ENCODE measurements at regions not wholly inside any gene's neighbourhood (a gene's known extent, or its start where the extent isn't known, plus 50 kb on each side); places are given as distances from the start of the nearest gene placed in this dataset.

GRCh38 chr4:156137679-156138473, 184.2 kb upstream of the CTSO start:
- Histone ChIP-seq H3K27ac (no peak overlapping the region), H2AFZ (no peak overlapping the region), H3K9me2 (ENCODE audit: insufficient read depth) (no peaks in the 10 kb centered on the region), H3K4me3 (no peak overlapping the region), H3K79me2 (ENCODE audit: low read depth) (no peaks in the 10 kb centered on the region), H3K36me3 (ENCODE audit: low read depth) (no peaks in the 10 kb centered on the region), H3K4me2 (no peak overlapping the region), H3F3A (ENCODE audit: insufficient read depth, low read depth) (no peaks in the 10 kb centered on the region), H3K4me1 (replicated peaks; ENCODE audit: insufficient read depth) (no peaks in the 10 kb centered on the region), H3K9me3 (ENCODE audit: insufficient read depth, low read depth) (no peaks in the 10 kb centered on the region), H3K27me3 (ENCODE audit: insufficient read depth, low read depth) (no peaks in the 10 kb centered on the region), H4K20me1 (ENCODE audit: insufficient read depth) (no peaks in the 10 kb centered on the region)
- no TSS peak for BruUV-seq (replicated peaks)
- intact Hi-C loops (cut with micrococcal nuclease; ENCODE audit: unreplicated experiment): no loop called here
- ChIA-PET CTCF (no interaction called here), POLR2A (ENCODE audit: unreplicated experiment) (no interaction called here)
- no peak for TF ChIP-seq EZH2 (IDR thresholded peaks at IDR 0.05; ENCODE audit: low read depth)
- TF ChIP-seq, protein P1, sequence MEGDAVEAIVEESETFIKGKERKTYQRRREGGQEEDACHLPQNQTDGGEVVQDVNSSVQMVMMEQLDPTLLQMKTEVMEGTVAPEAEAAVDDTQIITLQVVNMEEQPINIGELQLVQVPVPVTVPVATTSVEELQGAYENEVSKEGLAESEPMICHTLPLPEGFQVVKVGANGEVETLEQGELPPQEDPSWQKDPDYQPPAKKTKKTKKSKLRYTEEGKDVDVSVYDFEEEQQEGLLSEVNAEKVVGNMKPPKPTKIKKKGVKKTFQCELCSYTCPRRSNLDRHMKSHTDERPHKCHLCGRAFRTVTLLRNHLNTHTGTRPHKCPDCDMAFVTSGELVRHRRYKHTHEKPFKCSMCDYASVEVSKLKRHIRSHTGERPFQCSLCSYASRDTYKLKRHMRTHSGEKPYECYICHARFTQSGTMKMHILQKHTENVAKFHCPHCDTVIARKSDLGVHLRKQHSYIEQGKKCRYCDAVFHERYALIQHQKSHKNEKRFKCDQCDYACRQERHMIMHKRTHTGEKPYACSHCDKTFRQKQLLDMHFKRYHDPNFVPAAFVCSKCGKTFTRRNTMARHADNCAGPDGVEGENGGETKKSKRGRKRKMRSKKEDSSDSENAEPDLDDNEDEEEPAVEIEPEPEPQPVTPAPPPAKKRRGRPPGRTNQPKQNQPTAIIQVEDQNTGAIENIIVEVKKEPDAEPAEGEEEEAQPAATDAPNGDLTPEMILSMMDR (conservative IDR thresholded peaks at IDR 0.05): no peak
- DNase-seq: no peak

DNA sequence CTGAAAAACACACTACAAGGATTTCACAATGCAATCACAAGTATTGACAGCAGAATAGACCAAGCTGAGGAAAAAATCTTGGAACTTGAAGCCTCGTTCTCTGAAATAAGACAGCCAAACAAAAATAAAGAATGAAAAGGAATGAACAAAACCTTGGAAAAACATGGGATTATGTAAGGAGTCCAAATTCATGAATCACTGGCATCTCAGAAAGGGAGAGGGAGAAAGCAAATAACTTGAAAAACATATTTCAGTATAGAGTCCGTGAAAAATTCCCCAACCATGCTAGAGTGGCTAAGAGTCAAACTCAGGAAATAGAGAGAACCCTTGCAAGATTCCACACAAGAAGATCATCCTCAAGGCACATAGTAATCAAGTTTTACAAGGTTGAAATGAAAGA, 178.5 kb upstream of the CTSO start:
- no peaks in the 10 kb centered on the region for H3K79me2 ChIP-seq (ENCODE audit: low read depth)
- no peak for DNase-seq
- TF ChIP-seq, protein P1 (conservative IDR thresholded peaks at IDR 0.05): no peak
- TF ChIP-seq EZH2 (IDR thresholded peaks at IDR 0.05; ENCODE audit: low read depth): no peak
- H3K4me2 ChIP-seq: no peak overlapping the region
- ChIA-PET CTCF (no interaction called here), POLR2A (ENCODE audit: unreplicated experiment) (no interaction called here)
- no TSS peak for BruUV-seq (replicated peaks)
- no peaks in the 10 kb centered on the region for H3K36me3 ChIP-seq (ENCODE audit: low read depth)
- H3K4me1 ChIP-seq (replicated peaks; ENCODE audit: insufficient read depth): no peaks in the 10 kb centered on the region
- H4K20me1 ChIP-seq (ENCODE audit: insufficient read depth): no peaks in the 10 kb centered on the region
- H3K4me3 ChIP-seq: no peak overlapping the region
- intact Hi-C loops (cut with micrococcal nuclease; ENCODE audit: unreplicated experiment): no loop called here
- H2AFZ ChIP-seq: no peak overlapping the region
- no peak overlapping the region for H3K27ac ChIP-seq
- no peaks in the 10 kb centered on the region for H3K9me3 ChIP-seq (ENCODE audit: insufficient read depth, low read depth)
- no peaks in the 10 kb centered on the region for H3K27me3 ChIP-seq (ENCODE audit: insufficient read depth, low read depth)
- H3F3A ChIP-seq (ENCODE audit: insufficient read depth, low read depth): no peaks in the 10 kb centered on the region
- no peaks in the 10 kb centered on the region for H3K9me2 ChIP-seq (ENCODE audit: insufficient read depth)

GRCh38 chr4:156128616-156129015, 174.9 kb upstream of the CTSO start:
- Histone ChIP-seq H3K9me2 (ENCODE audit: insufficient read depth) (no peaks in the 10 kb centered on the region), H4K20me1 (ENCODE audit: insufficient read depth) (no peaks in the 10 kb centered on the region), H3K9me3 (ENCODE audit: insufficient read depth, low read depth) (no peaks in the 10 kb centered on the region), H3K4me2 (no peak overlapping the region), H3K27ac (no peak overlapping the region), H3K4me1 (replicated peaks; ENCODE audit: insufficient read depth) (no peaks in the 10 kb centered on the region), H3K79me2 (ENCODE audit: low read depth) (no peaks in the 10 kb centered on the region), H3K27me3 (ENCODE audit: insufficient read depth, low read depth) (no peaks in the 10 kb centered on the region), H3F3A (ENCODE audit: insufficient read depth, low read depth) (no peaks in the 10 kb centered on the region), H2AFZ (no peak overlapping the region), H3K36me3 (ENCODE audit: low read depth) (no peaks in the 10 kb centered on the region), H3K4me3 (no peak overlapping the region)
- intact Hi-C loops (cut with micrococcal nuclease; ENCODE audit: unreplicated experiment): no loop called here
- ChIA-PET POLR2A (ENCODE audit: unreplicated experiment) (no interaction called here), CTCF (no interaction called here)
- no TSS peak for BruUV-seq (replicated peaks)
- DNase-seq: no peak
- TF ChIP-seq, protein P1 (conservative IDR thresholded peaks at IDR 0.05): no peak
- no peak for TF ChIP-seq EZH2 (IDR thresholded peaks at IDR 0.05; ENCODE audit: low read depth)
